SK-N-SH (cell line): ENCODE measurements at regions not wholly inside any gene's neighbourhood (a gene's known extent, or its start where the extent isn't known, plus 50 kb on each side); places are given as distances from the start of the nearest gene placed in this dataset.

Experiments used
- CTCF ChIA-PET: fragments of 300-600, 350-600 bp; formaldehyde crosslinking; extraction: SDS; loops from one replicate; lab custom pipeline; 2021; lab: Yijun Ruan, JAX
- POLR2A ChIA-PET: fragments of 350-600 bp; sonication (Branson Sonifier 250); formaldehyde crosslinking; extraction: SDS; loops from one replicate; lab custom pipeline; 2020; ENCODE audit warnings: antibody characterized with exemption, inconsistent platforms; lab: Yijun Ruan, JAX
- DNase-seq: peaks from one replicate; pipeline ENCODE4 v3.0.0; 2012
- H2AFZ ChIP-seq: fragments of 200-600 bp; sonication (generic); 2 replicates; pipeline ENCODE4 v1.8.1; 2016; ENCODE audit warnings: antibody characterized with exemption, mild to moderate bottlenecking, low read depth
- H3F3A ChIP-seq: fragments of 200-600 bp; sonication (generic); replicated peaks from 2 replicates; pipeline ENCODE3; 2016; ENCODE audit warnings: antibody characterized with exemption, mild to moderate bottlenecking; ENCODE audit not compliant: insufficient read depth
- H3K27ac ChIP-seq, 2 experiments: fragments of 200-500 bp in 1 of 2; fragments of 200-600 bp in 1 of 2; sonication (Bioruptor generic) in 1 of 2; sonication (generic), shearing (Covaris generic) in 1 of 2; 2 replicates each; pipeline versions ENCODE4 v1.5.1 to v1.6.1; 2014 to 2016; ENCODE audit warnings: low read depth in 2 of 2, inconsistent platforms in 1 of 2, low read length in 1 of 2, mild to moderate bottlenecking in 1 of 2, mixed read lengths in 1 of 2
- H3K27me3 ChIP-seq: fragments of 200-600 bp; sonication (generic), shearing (Covaris generic); 2 replicates; pipeline ENCODE4 v1.6.1; 2016; ENCODE audit warnings: mixed run types; ENCODE audit not compliant: insufficient read depth
- H3K36me3 ChIP-seq, 2 experiments: fragments of 200-500 bp in 1 of 2; fragments of 200-600 bp in 1 of 2; sonication (Bioruptor generic) in 1 of 2; sonication (generic) in 1 of 2; replicated peaks in 1 of 2; 2 replicates each; pipeline versions ENCODE3 to v1.5.1; 2014 to 2016; ENCODE audit warnings: low read length in 1 of 2, mild to moderate bottlenecking in 1 of 2; ENCODE audit not compliant: insufficient read depth in 2 of 2, control insufficient read depth in 1 of 2
- H3K4me1 ChIP-seq, 2 experiments: fragments of 200-500 bp in 1 of 2; fragments of 200-600 bp in 1 of 2; sonication (Bioruptor generic) in 1 of 2; sonication (generic), shearing (Covaris generic) in 1 of 2; 2 replicates each; pipeline versions ENCODE4 v1.5.1 to v1.6.1; 2014 to 2016; ENCODE audit warnings: low read depth in 1 of 2, low read length in 1 of 2, mixed run types in 1 of 2; ENCODE audit not compliant: insufficient read depth in 2 of 2, control insufficient read depth in 1 of 2
- H3K4me2 ChIP-seq: fragments of 200-600 bp; sonication (generic), shearing (Covaris generic); 2 replicates; pipeline ENCODE4 v1.6.1; 2017; ENCODE audit warnings: mixed run types
- H3K4me3 ChIP-seq, 2 experiments: fragments of 200-500 bp in 1 of 2; fragments of 200-600 bp in 1 of 2; sonication (Bioruptor generic) in 1 of 2; sonication (generic), shearing (Covaris generic) in 1 of 2; 2 replicates each; pipeline versions ENCODE4 v1.5.1 to v1.8.1; 2014 to 2016; ENCODE audit warnings: low read depth in 2 of 2, inconsistent platforms in 1 of 2, low read length in 1 of 2, mild to moderate bottlenecking in 1 of 2, mixed read lengths in 1 of 2, moderate library complexity in 1 of 2
- H3K79me2 ChIP-seq: fragments of 200-600 bp; sonication (generic); 2 replicates; pipeline ENCODE4 v1.8.1; 2017; ENCODE audit warnings: mild to moderate bottlenecking; ENCODE audit not compliant: insufficient read depth
- H3K9ac ChIP-seq: fragments of 200-600 bp; sonication (generic); 2 replicates; pipeline ENCODE4 v1.6.1; 2017; ENCODE audit warnings: mixed run types
- H3K9me2 ChIP-seq: fragments of 200-600 bp; sonication (generic); 2 replicates; pipeline ENCODE4 v1.6.1; 2017; ENCODE audit warnings: mixed run types
- H3K9me3 ChIP-seq: fragments of 200-600 bp; sonication (generic); 2 replicates; pipeline ENCODE4 v1.6.1; 2017; ENCODE audit warnings: mixed run types, mild to moderate bottlenecking, moderate library complexity
- H4K20me1 ChIP-seq: fragments of 200-600 bp; sonication (generic); 2 replicates; pipeline ENCODE4 v1.6.1; 2017; ENCODE audit warnings: mild to moderate bottlenecking, mixed run types; ENCODE audit not compliant: insufficient read depth
- EZH2phosphoT487 ChIP-seq: fragments of 200-600 bp; sonication (generic); IDR thresholded peaks from 2 replicates; pipeline ENCODE4 v1.6.1; 2017; ENCODE audit warnings: low read depth, mixed run types, mild to moderate bottlenecking, antibody characterized with exemption, moderate library complexity, borderline replicate concordance
- FOXJ3 ChIP-seq: sonication (generic); formaldehyde crosslinking; IDR thresholded peaks from 2 replicates; pipeline ENCODE4 v1.5.1; 2020; ENCODE audit warnings: mild to moderate bottlenecking, missing genetic modification reagents
- MXI1 ChIP-seq: IDR thresholded peaks from 2 replicates; pipeline ENCODE4 v1.6.1; 2012; ENCODE audit warnings: mild to moderate bottlenecking, low read depth, low read length, improper control_type of control experiment
- NFIC ChIP-seq: IDR thresholded peaks from 2 replicates; pipeline ENCODE4 v1.4.0; 2012; ENCODE audit warnings: borderline replicate concordance
- POLR2AphosphoS5 ChIP-seq: IDR thresholded peaks from 2 replicates; pipeline ENCODE4 v1.6.1; 2012; ENCODE audit warnings: low read depth, low read length
- RCOR1 ChIP-seq: fragments of 150-350 bp; IDR thresholded peaks from 2 replicates; pipeline ENCODE4 v1.6.1; 2017; ENCODE audit warnings: antibody characterized with exemption, low read length
- RXRA ChIP-seq: IDR thresholded peaks from 2 replicates; pipeline ENCODE4 v1.4.0; 2012; ENCODE audit warnings: low read depth, mild to moderate bottlenecking, borderline replicate concordance
- TAF1 ChIP-seq: IDR thresholded peaks from 2 replicates; pipeline ENCODE4 v1.6.1; 2012; ENCODE audit warnings: low read depth, mild to moderate bottlenecking, low read length, moderate library complexity, borderline replicate concordance
- TCF12 ChIP-seq: IDR thresholded peaks from 2 replicates; pipeline ENCODE4 v1.4.0; 2012
- YY1 ChIP-seq: IDR thresholded peaks from 2 replicates; pipeline ENCODE4 v1.4.0; 2012; ENCODE audit warnings: low read depth, mild to moderate bottlenecking
- whole genome bisulfite sequencing: methylation state at CpG from one replicate; pipeline ENCODE4 v1.1.6; 2017; ENCODE audit warnings: low lambda C conversion rate; 5-methylcytosine and 5-hydroxymethylcytosine counted together
- TF ChIP-seq, protein P1 (sequence below): IDR thresholded peaks from 2 replicates; pipeline ENCODE4 v1.4.0; 2012; ENCODE audit warnings: low read depth, borderline replicate concordance

DNA sequence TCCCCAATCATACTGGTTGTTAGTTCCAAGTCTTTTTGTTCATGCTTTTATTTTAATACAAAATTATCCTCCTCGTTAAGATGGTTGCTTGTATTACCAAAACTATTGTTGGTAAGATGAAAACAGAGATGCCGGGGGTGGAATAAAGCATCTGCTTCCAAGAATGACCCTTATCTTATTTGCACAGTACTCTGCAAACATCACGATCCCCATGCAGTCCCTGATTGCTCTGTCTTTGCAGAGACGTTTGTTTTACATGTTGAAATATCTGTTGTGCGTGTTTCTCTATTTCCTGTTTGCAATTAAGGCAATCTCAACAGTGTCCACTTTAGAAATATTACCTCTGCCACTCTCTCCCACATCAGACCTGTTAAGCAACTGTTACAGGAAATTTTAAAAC is 141.3 kb upstream of the NCAM2 start:
- Histone ChIP-seq H3K4me1 (no peaks in the 10 kb centered on the region), H3K79me2 (no peaks in the 10 kb centered on the region), H3K36me3 (no peaks in the 10 kb centered on the region), H3K27ac (no peak overlapping the region), H3K27me3 (no peaks in the 10 kb centered on the region), H3K9ac (no peak overlapping the region), H3K4me3 (no peak overlapping the region), H2AFZ (no peak overlapping the region), H4K20me1 (no peaks in the 10 kb centered on the region), H3K4me2 (no peak overlapping the region), H3K9me3 (no peaks in the 10 kb centered on the region), H3F3A (no peaks in the 10 kb centered on the region), H3K9me2 (no peaks in the 10 kb centered on the region)
- TF ChIP-seq NFIC (no peak), MXI1 (no peak), RCOR1 (no peak), TAF1 (no peak)
- WGBS: 1% methylated on average over 5 of the region's 5 CpGs
- ChIA-PET POLR2A (no interaction called here), CTCF (no interaction called here)
- no peak for DNase-seq

DNA sequence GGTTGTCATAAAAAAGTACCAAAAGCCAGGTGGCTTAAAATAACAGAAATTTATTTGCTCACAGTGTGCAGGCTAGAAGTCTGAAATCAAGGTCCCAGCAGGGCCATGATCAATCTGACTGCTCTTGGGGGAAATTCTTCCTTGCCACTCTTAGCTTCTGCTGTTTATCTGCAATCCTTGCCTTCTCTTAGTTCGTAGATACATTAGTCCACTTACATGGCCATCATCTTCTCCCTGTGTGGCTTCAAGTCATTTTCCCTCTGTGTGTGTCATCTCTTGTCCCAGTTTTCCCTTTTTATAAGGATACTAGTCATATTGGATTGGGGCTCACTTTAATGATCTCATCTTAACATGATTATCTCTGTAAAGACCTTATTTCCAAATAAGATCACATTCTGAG is 124.0 kb upstream of the NCAM2 start:
- Histone ChIP-seq H3K79me2 (no peaks in the 10 kb centered on the region), H4K20me1 (no peaks in the 10 kb centered on the region), H3K9me2 (no peaks in the 10 kb centered on the region), H3K27me3 (no peaks in the 10 kb centered on the region), H3K9ac (no peak overlapping the region), H3K4me2 (no peak overlapping the region), H3K27ac (no peak overlapping the region), H3F3A (no peaks in the 10 kb centered on the region), H3K9me3 (no peaks in the 10 kb centered on the region), H3K36me3 (no peaks in the 10 kb centered on the region), H3K4me3 (no peak overlapping the region), H3K4me1 (no peaks in the 10 kb centered on the region), H2AFZ (no peak overlapping the region)
- ChIA-PET CTCF (no interaction called here), POLR2A (no interaction called here)
- DNase-seq: no peak
- TF ChIP-seq, protein P1, sequence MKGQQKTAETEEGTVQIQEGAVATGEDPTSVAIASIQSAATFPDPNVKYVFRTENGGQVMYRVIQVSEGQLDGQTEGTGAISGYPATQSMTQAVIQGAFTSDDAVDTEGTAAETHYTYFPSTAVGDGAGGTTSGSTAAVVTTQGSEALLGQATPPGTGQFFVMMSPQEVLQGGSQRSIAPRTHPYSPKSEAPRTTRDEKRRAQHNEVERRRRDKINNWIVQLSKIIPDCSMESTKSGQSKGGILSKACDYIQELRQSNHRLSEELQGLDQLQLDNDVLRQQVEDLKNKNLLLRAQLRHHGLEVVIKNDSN: no peak
- WGBS: 0% methylated on average over 1 of the region's 1 CpG

GRCh38 chr21:20875742-20876141 is 122.5 kb upstream of the NCAM2 start:
- no peaks in the 10 kb centered on the region for H3K9me2 ChIP-seq
- TF ChIP-seq RXRA (no peak), FOXJ3 (CRISPR knock-in tag) (no peak), EZH2phosphoT487 (no peak), TCF12 (no peak), NFIC (no peak), YY1 (no peak), POLR2AphosphoS5 (no peak)
- H3K79me2 ChIP-seq: no peaks in the 10 kb centered on the region
- no peaks in the 10 kb centered on the region for H3K27me3 ChIP-seq
- CTCF ChIA-PET: no interaction called here
- H3K4me1 ChIP-seq: no peaks in the 10 kb centered on the region
- no peaks in the 10 kb centered on the region for H3F3A ChIP-seq
- no peak overlapping the region for H3K4me3 ChIP-seq
- POLR2A ChIA-PET: no interaction called here
- no peak overlapping the region for H2AFZ ChIP-seq
- no peak overlapping the region for H3K9ac ChIP-seq
- H3K27ac ChIP-seq: no peak overlapping the region
- no peak overlapping the region for H3K4me2 ChIP-seq
- DNase-seq: no peak
- no peaks in the 10 kb centered on the region for H4K20me1 ChIP-seq
- no peaks in the 10 kb centered on the region for H3K9me3 ChIP-seq
- no peaks in the 10 kb centered on the region for H3K36me3 ChIP-seq
